ENCODE measurements at regions not wholly inside any gene's neighbourhood (a gene's known extent, or its start where the extent isn't known, plus 50 kb on each side); places are given as distances from the start of the nearest gene placed in this dataset.

DNA sequence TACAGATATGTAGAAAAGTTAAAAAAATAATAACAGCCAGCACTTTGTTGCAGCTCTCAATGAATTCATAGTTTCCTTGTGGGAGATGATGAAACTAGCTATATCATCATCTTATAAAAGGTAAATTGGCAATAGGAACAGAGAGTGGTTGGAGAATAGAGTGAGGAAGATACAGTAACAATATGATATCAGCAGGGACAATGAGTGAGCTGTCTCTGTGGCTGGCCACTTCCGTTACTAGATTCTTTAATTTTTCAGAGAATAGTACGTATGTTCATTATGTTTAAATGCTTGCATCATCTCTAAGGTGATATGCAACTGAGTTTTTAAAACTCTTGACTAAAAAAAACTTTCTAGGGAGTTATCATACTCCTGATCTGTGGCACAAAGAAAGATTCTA lies 1006.2 kb upstream of the FLRT2 start:
- H3K4me3 ChIP-seq (ENCODE audit: low read depth, poor library complexity, severe bottlenecking): no peak overlapping the region
- TF ChIP-seq POLR2A (IDR thresholded peaks at IDR 0.05) (no peak), CTCF (IDR thresholded peaks at IDR 0.05) (no peak)
- intact Hi-C loops (cut with DNase I; ENCODE audit: low total_unique reads): no loop called here
- DNase-seq (ENCODE audit: low spot score in 2 of 2): no peak
- WGBS, 2 donors: 85 to 86% methylated on average over 2 of the region's 2 CpGs

DNA sequence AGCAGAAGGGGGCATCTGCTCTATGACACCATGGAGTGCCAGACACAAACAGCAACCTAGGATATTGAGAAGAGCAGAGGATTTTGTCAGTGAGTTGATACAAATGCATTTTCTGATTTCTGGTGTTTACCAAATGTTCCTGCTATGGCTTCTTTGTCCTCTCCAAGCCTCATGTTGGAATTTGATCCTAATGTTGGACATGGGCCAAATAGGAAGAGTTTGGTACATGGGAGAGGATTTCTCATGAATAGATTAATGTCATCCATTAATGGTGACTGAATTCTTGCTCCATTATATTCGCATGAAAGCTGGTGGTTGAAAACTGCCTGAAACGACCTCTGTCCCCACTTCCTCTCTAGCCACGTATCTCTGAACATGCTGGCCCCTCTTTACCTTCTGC lies 1002.2 kb upstream of the FLRT2 start:
- intact Hi-C loops (cut with DNase I; ENCODE audit: low total_unique reads): no loop called here
- no peak overlapping the region for H3K4me3 ChIP-seq (ENCODE audit: low read depth, poor library complexity, severe bottlenecking)
- 62 to 65% methylated on average over 3 of the region's 3 CpGs for WGBS, 2 donors
- no peak for DNase-seq (ENCODE audit: low spot score in 2 of 2)
- TF ChIP-seq POLR2A (IDR thresholded peaks at IDR 0.05) (no peak), CTCF (IDR thresholded peaks at IDR 0.05) (no peak)

- no peak overlapping the region for H3K4me3 ChIP-seq (ENCODE audit: low read depth, poor library complexity, severe bottlenecking)
- TF ChIP-seq POLR2A (IDR thresholded peaks at IDR 0.05): no peak
- no peak for TF ChIP-seq CTCF (IDR thresholded peaks at IDR 0.05)
- intact Hi-C loops (cut with DNase I; ENCODE audit: low total_unique reads): no loop called here
- no peak for DNase-seq (ENCODE audit: low spot score in 2 of 2)
- 95 to 98% methylated on average over 2 of the region's 2 CpGs for WGBS, 2 donors
Measured at GRCh38 chr14:84532016-84532415, 997.9 kb upstream of the FLRT2 start.

GRCh38 chr14:84533181-84533725 lies 996.7 kb upstream of the FLRT2 start:
- TF ChIP-seq CTCF (IDR thresholded peaks at IDR 0.05): no peak
- TF ChIP-seq POLR2A (IDR thresholded peaks at IDR 0.05): no peak
- intact Hi-C loops (cut with DNase I; ENCODE audit: low total_unique reads): no loop called here
- DNase-seq (ENCODE audit: low spot score in 2 of 2): no peak
- H3K4me3 ChIP-seq (ENCODE audit: low read depth, poor library complexity, severe bottlenecking): no peak overlapping the region
- WGBS, 2 donors: 78 to 79% methylated on average over 3 of the region's 3 CpGs

- TF ChIP-seq POLR2A (IDR thresholded peaks at IDR 0.05) (no peak), CTCF (IDR thresholded peaks at IDR 0.05) (no peak)
- intact Hi-C loops (cut with DNase I; ENCODE audit: low total_unique reads): no loop called here
- H3K4me3 ChIP-seq (ENCODE audit: low read depth, poor library complexity, severe bottlenecking): no peak overlapping the region
- no peak for DNase-seq (ENCODE audit: low spot score in 2 of 2)
- WGBS, 2 donors: 84% methylated on average over 4 of the region's 4 CpGs
Measured at GRCh38 chr14:84533791-84534190, 996.2 kb upstream of the FLRT2 start.

DNA sequence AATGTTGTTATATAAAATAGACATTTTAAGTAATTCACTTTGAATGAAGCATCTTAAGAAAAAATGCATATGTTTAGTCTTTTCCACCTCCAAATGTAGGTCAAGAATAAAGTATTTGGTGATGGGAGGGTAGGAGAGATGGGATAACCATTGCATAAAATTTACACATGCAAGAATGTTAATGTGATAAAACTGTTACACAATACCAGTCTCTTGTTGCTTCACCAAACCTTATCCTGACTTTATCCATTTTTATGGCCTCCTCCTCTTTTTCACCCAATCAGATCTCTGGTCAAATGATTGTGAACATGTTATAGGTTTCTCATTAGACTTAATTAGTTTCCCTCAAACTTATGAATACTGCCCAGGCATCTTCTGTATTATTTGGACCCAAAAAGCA lies 994.5 kb upstream of the FLRT2 start:
- H3K4me3 ChIP-seq (ENCODE audit: low read depth, poor library complexity, severe bottlenecking): no peak overlapping the region
- TF ChIP-seq POLR2A (IDR thresholded peaks at IDR 0.05) (no peak), CTCF (IDR thresholded peaks at IDR 0.05) (no peak)
- intact Hi-C loops (cut with DNase I; ENCODE audit: low total_unique reads): no loop called here

More for the DNA sequence above, 994.5 kb upstream of the FLRT2 start:
- no peak for DNase-seq (ENCODE audit: low spot score in 2 of 2)
